Sigmoid colon (tissue), 4 donors: ENCODE measurements at regions not wholly inside any gene's neighbourhood (a gene's known extent, or its start where the extent isn't known, plus 50 kb on each side); places are given as distances from the start of the nearest gene placed in this dataset.

Experiments used
- CTCF ChIP-seq, 4 experiments: fragments of 450-650 bp in 3 of 4; fragments of 200-600 bp in 1 of 4; IDR thresholded peaks; one replicate each; pipeline ENCODE4 v1.5.1; 2016 to 2019; ENCODE audit warnings: antibody characterized with exemption in 4 of 4, mild to moderate bottlenecking in 3 of 4, moderate library complexity in 2 of 4
- POLR2A ChIP-seq, 2 donors: fragments of 450-650 bp; IDR thresholded peaks; one replicate each; pipeline ENCODE4 v1.6.1; 2016; ENCODE audit warnings: antibody characterized with exemption in 2 of 2, mild to moderate bottlenecking in 2 of 2, moderate library complexity in 2 of 2
- POLR2AphosphoS5 ChIP-seq, 4 donors: sonication (generic); formaldehyde crosslinking; IDR thresholded peaks; one replicate each; pipeline ENCODE4 v1.6.1; 2017; ENCODE audit warnings: antibody characterized with exemption in 4 of 4

- TF ChIP-seq CTCF (IDR thresholded peaks at IDR 0.05) = no peak
- no peak for TF ChIP-seq POLR2AphosphoS5 (IDR thresholded peaks at IDR 0.05)
- no peak for TF ChIP-seq POLR2A (IDR thresholded peaks at IDR 0.05)
Measured at GRCh38 chr3:162525771-162526170, 1029.2 kb downstream of the OTOL1 start.
